Endothelial cell of umbilical vein (primary cell): ENCODE measurements at regions not wholly inside any gene's neighbourhood (a gene's known extent, or its start where the extent isn't known, plus 50 kb on each side); places are given as distances from the start of the nearest gene placed in this dataset.

Experiments used
- BruUV-seq: library from RNA; stranded (reverse); fragments of 400-500 nt; replicated peaks from 2 replicates; lab custom pipeline; 2021; lab: Mats Ljungman, UMichigan
- CTCF ChIA-PET: fragments of 300-600, 350-600 bp; sonication (Branson Sonifier 250); formaldehyde crosslinking; loops from one replicate; lab custom pipeline; 2021; ENCODE audit warnings: antibody characterized with exemption, inconsistent platforms; lab: Charles Lee
- POLR2A ChIA-PET: fragments of 300-600, 350-600 bp; sonication (Branson Sonifier 250); formaldehyde crosslinking; loops from one replicate; lab custom pipeline; 2021; ENCODE audit warnings: antibody characterized with exemption, inconsistent platforms; lab: Charles Lee
- DNase-seq: peaks from one replicate; pipeline ENCODE4 v3.0.0-alpha.2; 2011; ENCODE audit warnings: low read depth, low spot score
- FAIRE-seq: peaks from 2 replicates; lab custom pipeline; 2011; peaks lifted over from hg19 to GRCh38; lab: Jason Lieb, UNC
- H2AFZ ChIP-seq: 2 replicates; pipeline ENCODE4 v1.6.0; 2012; ENCODE audit warnings: low read depth, low read length, control low read depth, inconsistent platforms
- H3K27ac ChIP-seq: 2 replicates; pipeline ENCODE4 v1.5.1; 2011; ENCODE audit warnings: low read depth, mild to moderate bottlenecking, control low read depth, low read length, moderate library complexity; ENCODE audit not compliant: insufficient read depth
- H3K27me3 ChIP-seq, 2 experiments: 2 replicates each; pipeline versions ENCODE4 v1.6.0 to v1.6.1; 2011; ENCODE audit warnings: low read length in 2 of 2, mixed read lengths in 1 of 2; ENCODE audit not compliant: control insufficient read depth in 2 of 2, insufficient read depth in 2 of 2
- H3K36me3 ChIP-seq, 2 experiments: 2 replicates in 1 of 2; 3 replicates in 1 of 2; pipeline ENCODE4 v1.5.1; 2011; ENCODE audit warnings: low read length in 2 of 2, mild to moderate bottlenecking in 1 of 2, moderate library complexity in 1 of 2; ENCODE audit not compliant: control insufficient read depth in 2 of 2, insufficient read depth in 2 of 2; ENCODE audit errors: extremely low read depth in 1 of 2
- H3K4me1 ChIP-seq: 3 replicates; pipeline ENCODE4 v1.5.1; 2011; ENCODE audit warnings: mild to moderate bottlenecking, low read length; ENCODE audit not compliant: control insufficient read depth, insufficient read depth; ENCODE audit errors: extremely low read depth
- H3K4me2 ChIP-seq: 2 replicates; pipeline ENCODE4 v1.6.1; 2011; ENCODE audit warnings: low read length, control low read depth, mixed read lengths; ENCODE audit not compliant: insufficient read depth
- H3K4me3 ChIP-seq, 3 experiments: fragments of 200-600 bp in 1 of 3; sonication (generic), shearing (Covaris generic) in 1 of 3; replicated peaks in 1 of 3; 2 replicates each; pipeline ENCODE4 v1.5.1; 2011 to 2016; ENCODE audit warnings: control low read depth in 3 of 3, low read length in 3 of 3, mild to moderate bottlenecking in 2 of 3, inconsistent platforms in 1 of 3, low read depth in 1 of 3, moderate library complexity in 1 of 3; ENCODE audit not compliant: insufficient read depth in 1 of 3
- H3K79me2 ChIP-seq: 2 replicates; pipeline ENCODE4 v1.6.0; 2012; ENCODE audit warnings: low read length, inconsistent platforms; ENCODE audit not compliant: control insufficient read depth, insufficient read depth
- H3K9ac ChIP-seq: replicated peaks from 2 replicates; pipeline ENCODE3; 2011; ENCODE audit warnings: low read length, control low read depth; ENCODE audit not compliant: insufficient read depth; ENCODE audit errors: extremely low read depth
- H3K9me1 ChIP-seq: replicated peaks from 3 replicates; pipeline ENCODE4 v1.6.0; 2011; ENCODE audit warnings: mild to moderate bottlenecking, low read length; ENCODE audit not compliant: control insufficient read depth, insufficient read depth; ENCODE audit errors: extremely low read depth
- H3K9me3 ChIP-seq: replicated peaks from 2 replicates; pipeline ENCODE4 v1.5.1; 2012; ENCODE audit warnings: low read length, inconsistent platforms; ENCODE audit not compliant: control insufficient read depth, insufficient read depth
- H4K20me1 ChIP-seq: replicated peaks from 2 replicates; pipeline ENCODE3; 2011; ENCODE audit warnings: mild to moderate bottlenecking, low read length; ENCODE audit not compliant: control insufficient read depth, insufficient read depth; ENCODE audit errors: extremely low read depth
- CTCF ChIP-seq, 2 donors: IDR thresholded peaks; 1 replicate in 1 of 2; 2 replicates in 1 of 2; pipeline ENCODE4 v1.5.1; 2011; ENCODE audit warnings: low read length in 2 of 2, mild to moderate bottlenecking in 2 of 2, moderate library complexity in 2 of 2, control low read depth in 1 of 2, inconsistent platforms in 1 of 2, low read depth in 1 of 2; ENCODE audit not compliant: insufficient read depth in 1 of 2; ENCODE audit errors: extremely low read depth in 1 of 2
- EZH2 ChIP-seq: IDR thresholded peaks from 2 replicates; pipeline ENCODE4 v1.6.1; 2012; ENCODE audit warnings: borderline replicate concordance, low read depth, mild to moderate bottlenecking, moderate library complexity, low read length, inconsistent platforms; ENCODE audit not compliant: severe bottlenecking
- FOS ChIP-seq: IDR thresholded peaks from 2 replicates; pipeline ENCODE4 v1.6.1; 2011; ENCODE audit warnings: mild to moderate bottlenecking, low read length, moderate library complexity, borderline replicate concordance; ENCODE audit not compliant: insufficient read depth
- GATA2 ChIP-seq: IDR thresholded peaks from 2 replicates; pipeline ENCODE4 v1.7.0; 2011; ENCODE audit warnings: low read depth, mild to moderate bottlenecking, moderate library complexity, mixed read lengths, low read length; ENCODE audit not compliant: insufficient read length, insufficient read depth
- JUN ChIP-seq: IDR thresholded peaks from 2 replicates; pipeline ENCODE4 v1.6.1; 2011; ENCODE audit warnings: borderline replicate concordance, low read depth; ENCODE audit not compliant: insufficient read length, insufficient read depth
- MAX ChIP-seq: IDR thresholded peaks from 2 replicates; pipeline ENCODE4 v1.6.1; 2011; ENCODE audit not compliant: insufficient read depth, insufficient read length
- MYC ChIP-seq: IDR thresholded peaks from one replicate; pipeline ENCODE4 v1.6.1; 2011; ENCODE audit warnings: mild to moderate bottlenecking, low read depth, low read length
- POLR2A ChIP-seq: IDR thresholded peaks from 2 replicates; pipeline ENCODE4 v1.6.1; 2012; ENCODE audit warnings: low read depth, mild to moderate bottlenecking, control low read depth, low read length
- POLR2AphosphoS5 ChIP-seq: IDR thresholded peaks from 2 replicates; pipeline ENCODE4 v1.6.1; 2012; ENCODE audit warnings: low read depth, mild to moderate bottlenecking, control low read depth, low read length, moderate library complexity; ENCODE audit not compliant: insufficient read depth
- dilution Hi-C: fragments of 300-500 bp; cut with MboI; formaldehyde crosslinking; loops from one replicate; pipeline ENCODE4 v1.15.0; 2019; ENCODE audit warnings: low sequenced_read_pairs; ENCODE audit not compliant: extremely low pct_ligation_motif_present
- intact Hi-C: fragments of 100-400 bp; cut with micrococcal nuclease; formaldehyde crosslinking; loops from one replicate; pipeline ENCODE4 v1.10.0; 2022

GRCh38 chr12:76713130-76713529 lies 50.8 kb upstream of the ZDHHC17 start:
- BruUV-seq, result no TSS peak
- no peak overlapping the region for H3K27ac ChIP-seq
- H2AFZ ChIP-seq, result peak overlapping the region; percentile 18
- no peaks in the 10 kb centered on the region for H3K9me1 ChIP-seq
- no peak overlapping the region for H3K9ac ChIP-seq
- no peak overlapping the region for H3K4me3 ChIP-seq
- DNase-seq, result no peak
- dilution Hi-C loops, result no loop called here
- no peak for FAIRE-seq
- peaks cover 3% of the 10 kb centered on the region for H3K4me1 ChIP-seq
- H3K36me3 ChIP-seq, result no peaks in the 10 kb centered on the region
- H3K27me3 ChIP-seq, result no peaks in the 10 kb centered on the region
- intact Hi-C loops, result no loop called here
- TF ChIP-seq CTCF (IDR thresholded peaks at IDR 0.05; ENCODE audit: extremely low read depth in 1 of 2, insufficient read depth in 1 of 2, low read depth in 1 of 2, low read length in 2 of 2) (no peak), POLR2A (no peak), MAX (no peak), MYC (no peak), POLR2AphosphoS5 (no peak), JUN (no peak), GATA2 (no peak), FOS (no peak), EZH2 (no peak)
- H4K20me1 ChIP-seq, result no peaks in the 10 kb centered on the region
- CTCF ChIA-PET, result interaction anchor here (0.6 to 1.5 kb wide), 4 partner anchors 9 to 303 kb away, joined by 3 to 6 read pairs (median 3); no protein-coding TSS in a partner anchor
- no peaks in the 10 kb centered on the region for H3K9me3 ChIP-seq
- no peak overlapping the region for H3K4me2 ChIP-seq
- H3K79me2 ChIP-seq, result no peaks in the 10 kb centered on the region
- POLR2A ChIA-PET, result interaction anchor here (0.5 kb wide), 1 partner anchor 60 kb away, joined by 4 read pairs; no protein-coding TSS in a partner anchor
